HG03460 (cell line): ENCODE measurements at regions not wholly inside any gene's neighbourhood (a gene's known extent, or its start where the extent isn't known, plus 50 kb on each side); places are given as distances from the start of the nearest gene placed in this dataset.
"Not testable (repeated sequence)": the region's sequence is repeated elsewhere in the genome, so short reads cannot be mapped to it uniquely, and the experiment has no call there.

Source experiments
- ATAC-seq: cut with Tn5 transposase; IDR thresholded peaks from one replicate; pipeline ENCODE4 v1.9.1; 2021; ENCODE audit not compliant: unreplicated experiment

GRCh38 chr3:18693588-18694329 is 268.6 kb upstream of the SATB1 start:
- not testable (repeated sequence) for ATAC-seq

GRCh38 chr3:18687286-18687685 is 262.1 kb upstream of the SATB1 start:
- no peak for ATAC-seq

GRCh38 chr3:18683900-18684299 is 258.8 kb upstream of the SATB1 start:
- ATAC-seq = no peak

GRCh38 chr3:18681818-18682345 is 256.7 kb upstream of the SATB1 start:
- no peak for ATAC-seq

- no peak for ATAC-seq
These were observed 255.6 kb upstream of the SATB1 start for GRCh38 chr3:18680758-18681157.

GRCh38 chr3:18679238-18679637 is 254.1 kb upstream of the SATB1 start:
- ATAC-seq = no peak

GRCh38 chr3:18675197-18675596 is 250.1 kb upstream of the SATB1 start:
- ATAC-seq = no peak

- ATAC-seq = no peak
These were observed 247.4 kb upstream of the SATB1 start for GRCh38 chr3:18672561-18672960.

- ATAC-seq = no peak
These were observed 245.6 kb upstream of the SATB1 start for GRCh38 chr3:18670759-18671158.

GRCh38 chr3:18669374-18669773 is 244.2 kb upstream of the SATB1 start:
- ATAC-seq = no peak

- ATAC-seq = no peak
These were observed 242.4 kb upstream of the SATB1 start for GRCh38 chr3:18667552-18667951.

- no peak for ATAC-seq
These were observed 241.5 kb upstream of the SATB1 start for GRCh38 chr3:18666655-18667054.

- no peak for ATAC-seq
These were observed 234.9 kb upstream of the SATB1 start for GRCh38 chr3:18660059-18660458.

- no peak for ATAC-seq
These were observed 233.0 kb upstream of the SATB1 start for GRCh38 chr3:18657858-18658820.

GRCh38 chr3:18656866-18657265 is 231.7 kb upstream of the SATB1 start:
- no peak for ATAC-seq

GRCh38 chr3:18656410-18656809 is 231.3 kb upstream of the SATB1 start:
- ATAC-seq = no peak

GRCh38 chr3:18655827-18656226 is 230.7 kb upstream of the SATB1 start:
- no peak for ATAC-seq

GRCh38 chr3:18652781-18653180 is 227.6 kb upstream of the SATB1 start:
- no peak for ATAC-seq

GRCh38 chr3:18650731-18651130 is 225.6 kb upstream of the SATB1 start:
- ATAC-seq = no peak

- peak; percentile 85 for ATAC-seq
These were observed 224.7 kb upstream of the SATB1 start for GRCh38 chr3:18649666-18650363.

GRCh38 chr3:18648868-18649462 is 223.8 kb upstream of the SATB1 start:
- no peak for ATAC-seq
